CD4-positive, alpha-beta memory T cell (primary cell): ENCODE measurements at regions not wholly inside any gene's neighbourhood (a gene's known extent, or its start where the extent isn't known, plus 50 kb on each side); places are given as distances from the start of the nearest gene placed in this dataset.

ENCODE experiments used
- CTCF ChIA-PET: fragments of 350-600 bp; sonication (Branson Sonifier 250); formaldehyde crosslinking; loops from one replicate; lab custom pipeline; 2021; ENCODE audit warnings: inconsistent platforms; ENCODE audit not compliant: partially characterized antibody; lab: Charles Lee
- POLR2A ChIA-PET: fragments of 350-600 bp; sonication (Branson Sonifier 250); formaldehyde crosslinking; loops from one replicate; lab custom pipeline; 2021; ENCODE audit not compliant: partially characterized antibody; lab: Charles Lee
- DNase-seq, 5 donors: peaks; one replicate each; pipeline versions ENCODE4 v3.0.0 to v3.0.0-alpha.2; 2020 to 2022; ENCODE audit warnings: mixed read lengths in 1 of 5
- H3K27ac ChIP-seq: one replicate; pipeline ENCODE4 v1.7.0; 2013; ENCODE audit warnings: low read depth, low read length
- H3K27me3 ChIP-seq: 2 replicates; pipeline ENCODE4 v1.7.0; 2013; ENCODE audit warnings: mild to moderate bottlenecking, low read length, moderate library complexity; ENCODE audit not compliant: insufficient read depth
- H3K36me3 ChIP-seq: 2 replicates; pipeline ENCODE4 v1.7.0; 2013; ENCODE audit warnings: mild to moderate bottlenecking, low read length, moderate library complexity; ENCODE audit not compliant: insufficient read depth
- H3K4me1 ChIP-seq: 2 replicates; pipeline ENCODE4 v1.7.0; 2013; ENCODE audit warnings: mild to moderate bottlenecking, low read length, moderate library complexity; ENCODE audit not compliant: insufficient read depth
- H3K4me3 ChIP-seq, 2 donors: one replicate each; pipeline ENCODE4 v1.7.0; 2013; ENCODE audit warnings: low read length in 2 of 2, mild to moderate bottlenecking in 1 of 2
- H3K9me3 ChIP-seq, 2 donors: one replicate each; pipeline ENCODE4 v1.7.0; 2013; ENCODE audit warnings: low read length in 2 of 2, control low read depth in 1 of 2; ENCODE audit not compliant: control insufficient read depth in 1 of 2
- H3K27ac Mint-ChIP-seq, 7 donors: one replicate each; pipeline ENCODE4 v1.8.0; 2020 to 2021; ENCODE audit warnings: mixed read lengths in 7 of 7, mild to moderate bottlenecking in 6 of 7, inconsistent platforms in 3 of 7, moderate library complexity in 3 of 7
- H3K27me3 Mint-ChIP-seq, 2 donors: one replicate each; pipeline ENCODE4 v1.8.0; 2020 to 2021; ENCODE audit warnings: mixed read lengths in 2 of 2
- H3K36me3 Mint-ChIP-seq, 2 donors: one replicate each; pipeline ENCODE4 v1.8.0; 2020 to 2021; ENCODE audit warnings: mixed read lengths in 2 of 2, inconsistent platforms in 1 of 2, mild to moderate bottlenecking in 1 of 2
- H3K4me1 Mint-ChIP-seq, 4 donors: one replicate each; pipeline ENCODE4 v1.8.0; 2020 to 2021; ENCODE audit warnings: mixed read lengths in 4 of 4, mild to moderate bottlenecking in 1 of 4
- H3K4me3 Mint-ChIP-seq, 8 donors: one replicate each; pipeline ENCODE4 v1.8.0; 2020 to 2021; ENCODE audit warnings: mixed read lengths in 8 of 8, mild to moderate bottlenecking in 7 of 8, moderate library complexity in 6 of 8, inconsistent platforms in 3 of 8
- H3K9me3 Mint-ChIP-seq, 8 donors: one replicate each; pipeline ENCODE4 v1.8.0; 2020 to 2021; ENCODE audit warnings: mixed read lengths in 8 of 8, mild to moderate bottlenecking in 5 of 8, inconsistent platforms in 3 of 8, moderate library complexity in 1 of 8
- intact Hi-C: fragments of 100-400 bp; cut with micrococcal nuclease; formaldehyde crosslinking; loops from one replicate; pipeline ENCODE4 v1.15.1; 2023

GRCh38 chr5:159787837-159788236, 128.4 kb upstream of the ADRA1B start:
- H3K27ac Mint-ChIP-seq: no peak overlapping the region
- CTCF ChIA-PET: no interaction called here

GRCh38 chr5:159788835-159789331, 127.4 kb upstream of the ADRA1B start:
- DNase-seq: no peak
- intact Hi-C loops: no loop called here
- CTCF ChIA-PET: no interaction called here
- H3K4me1 ChIP-seq: no peaks in the 10 kb centered on the region
- H3K4me3 Mint-ChIP-seq: no peak overlapping the region
- no peak overlapping the region for H3K27ac Mint-ChIP-seq
- H3K36me3 ChIP-seq: no peaks in the 10 kb centered on the region
- no peak overlapping the region for H3K4me3 ChIP-seq
- H3K9me3 ChIP-seq: no peaks in the 10 kb centered on the region
- H3K27ac ChIP-seq: no peak overlapping the region
- H3K36me3 Mint-ChIP-seq: no peaks in the 10 kb centered on the region
- no peaks in the 10 kb centered on the region for H3K27me3 ChIP-seq
- peaks cover 0 to 2% (median 0%) of the 10 kb centered on the region in 8 donors for H3K9me3 Mint-ChIP-seq
- no peaks in the 10 kb centered on the region for H3K4me1 Mint-ChIP-seq
- POLR2A ChIA-PET: no interaction called here
- H3K27me3 Mint-ChIP-seq: peaks cover 15 to 17% of the 10 kb centered on the region in 2 donors

More at GRCh38 chr5:159787837-159788236, 128.4 kb upstream of the ADRA1B start:
- Mint-ChIP-seq H3K36me3 (no peaks in the 10 kb centered on the region), H3K27me3 (peaks cover 15 to 17% of the 10 kb centered on the region in 2 donors), H3K4me1 (no peaks in the 10 kb centered on the region), H3K9me3 (peaks cover 0 to 2% (median 0%) of the 10 kb centered on the region in 8 donors), H3K4me3 (no peak overlapping the region)
- POLR2A ChIA-PET: no interaction called here
- no peak overlapping the region for H3K27ac ChIP-seq
- no peaks in the 10 kb centered on the region for H3K4me1 ChIP-seq
- no peaks in the 10 kb centered on the region for H3K36me3 ChIP-seq
- intact Hi-C loops: no loop called here
- no peak for DNase-seq
- H3K9me3 ChIP-seq: no peaks in the 10 kb centered on the region
- H3K27me3 ChIP-seq: no peaks in the 10 kb centered on the region
- H3K4me3 ChIP-seq: no peak overlapping the region

- no peak overlapping the region for H3K27ac Mint-ChIP-seq
- ChIA-PET CTCF (no interaction called here), POLR2A (no interaction called here)
- Histone ChIP-seq H3K4me1 (no peaks in the 10 kb centered on the region), H3K4me3 (no peak overlapping the region), H3K36me3 (no peaks in the 10 kb centered on the region), H3K9me3 (no peaks in the 10 kb centered on the region), H3K27ac (no peak overlapping the region), H3K27me3 (no peaks in the 10 kb centered on the region)
- no peaks in the 10 kb centered on the region for H3K36me3 Mint-ChIP-seq
- no peak overlapping the region for H3K4me3 Mint-ChIP-seq
- H3K27me3 Mint-ChIP-seq: peaks cover 7 to 9% of the 10 kb centered on the region in 2 donors
- H3K4me1 Mint-ChIP-seq: no peaks in the 10 kb centered on the region
- no peak for DNase-seq
- peaks cover 0 to 3% (median 0%) of the 10 kb centered on the region in 8 donors for H3K9me3 Mint-ChIP-seq
- intact Hi-C loops: no loop called here
Observed at GRCh38 chr5:159792180-159792579, 124.1 kb upstream of the ADRA1B start.

GRCh38 chr5:159797261-159797970, 118.9 kb upstream of the ADRA1B start:
- H3K27ac Mint-ChIP-seq: no peak overlapping the region

GRCh38 chr5:159799701-159800100, 116.6 kb upstream of the ADRA1B start:
- intact Hi-C loops: no loop called here

More at GRCh38 chr5:159797261-159797970, 118.9 kb upstream of the ADRA1B start:
- ChIA-PET POLR2A (no interaction called here), CTCF (no interaction called here)
- H3K4me3 ChIP-seq: no peak overlapping the region
- no peak for DNase-seq
- Mint-ChIP-seq H3K9me3 (peaks cover 0 to 1% (median 0%) of the 10 kb centered on the region in 8 donors), H3K36me3 (no peaks in the 10 kb centered on the region), H3K4me1 (no peaks in the 10 kb centered on the region), H3K27me3 (peaks cover 3 to 5% of the 10 kb centered on the region in 2 donors), H3K4me3 (no peak overlapping the region)
- no peak overlapping the region for H3K27ac ChIP-seq
- H3K9me3 ChIP-seq: no peaks in the 10 kb centered on the region
- no peaks in the 10 kb centered on the region for H3K36me3 ChIP-seq
- no peaks in the 10 kb centered on the region for H3K27me3 ChIP-seq
- intact Hi-C loops: no loop called here
- H3K4me1 ChIP-seq: no peaks in the 10 kb centered on the region

GRCh38 chr5:159800131-159800840, 116.0 kb upstream of the ADRA1B start:
- H3K4me1 Mint-ChIP-seq: no peaks in the 10 kb centered on the region
- H3K9me3 Mint-ChIP-seq: peaks cover 0 to 6% (median 0%) of the 10 kb centered on the region in 8 donors

More at GRCh38 chr5:159799701-159800100, 116.6 kb upstream of the ADRA1B start:
- Histone ChIP-seq H3K36me3 (no peaks in the 10 kb centered on the region), H3K4me1 (no peaks in the 10 kb centered on the region), H3K4me3 (no peak overlapping the region), H3K9me3 (no peaks in the 10 kb centered on the region), H3K27me3 (no peaks in the 10 kb centered on the region), H3K27ac (no peak overlapping the region)
- H3K27ac Mint-ChIP-seq: no peak overlapping the region
- CTCF ChIA-PET: no interaction called here
- POLR2A ChIA-PET: no interaction called here
- DNase-seq: no peak
- no peaks in the 10 kb centered on the region for H3K36me3 Mint-ChIP-seq
- peaks cover 7 to 13% of the 10 kb centered on the region in 2 donors for H3K27me3 Mint-ChIP-seq
- no peaks in the 10 kb centered on the region for H3K4me1 Mint-ChIP-seq
- H3K4me3 Mint-ChIP-seq: no peak overlapping the region
- peaks cover 0 to 2% (median 0%) of the 10 kb centered on the region in 8 donors for H3K9me3 Mint-ChIP-seq

GRCh38 chr5:159801303-159801702, 115.0 kb upstream of the ADRA1B start:
- no peaks in the 10 kb centered on the region for H3K36me3 Mint-ChIP-seq
- ChIA-PET POLR2A (no interaction called here), CTCF (interaction anchor here (0.7 kb wide), 1 partner anchor 150 kb away, joined by 3 read pairs; no protein-coding TSS in a partner anchor)
- Histone ChIP-seq H3K4me3 (no peak overlapping the region), H3K4me1 (no peaks in the 10 kb centered on the region), H3K36me3 (no peaks in the 10 kb centered on the region), H3K9me3 (no peaks in the 10 kb centered on the region), H3K27ac (no peak overlapping the region), H3K27me3 (no peaks in the 10 kb centered on the region)
- peaks cover 13 to 14% of the 10 kb centered on the region in 2 donors for H3K27me3 Mint-ChIP-seq
- no peak overlapping the region for H3K27ac Mint-ChIP-seq
- H3K4me3 Mint-ChIP-seq: no peak overlapping the region
- DNase-seq: no peak
- H3K9me3 Mint-ChIP-seq: peaks cover 0 to 11% (median under 1%) of the 10 kb centered on the region in 8 donors
- H3K4me1 Mint-ChIP-seq: no peaks in the 10 kb centered on the region
- intact Hi-C loops: no loop called here

More at GRCh38 chr5:159800131-159800840, 116.0 kb upstream of the ADRA1B start:
- H3K36me3 Mint-ChIP-seq: no peaks in the 10 kb centered on the region
- no peak for DNase-seq
- Histone ChIP-seq H3K4me1 (no peaks in the 10 kb centered on the region), H3K27ac (no peak overlapping the region), H3K36me3 (no peaks in the 10 kb centered on the region), H3K27me3 (no peaks in the 10 kb centered on the region), H3K9me3 (no peaks in the 10 kb centered on the region), H3K4me3 (no peak overlapping the region)
- peaks cover 10 to 14% of the 10 kb centered on the region in 2 donors for H3K27me3 Mint-ChIP-seq
- no peak overlapping the region for H3K4me3 Mint-ChIP-seq
- ChIA-PET POLR2A (no interaction called here), CTCF (no interaction called here)
- H3K27ac Mint-ChIP-seq: no peak overlapping the region
- intact Hi-C loops: no loop called here
